ENCODE measurements at regions not wholly inside any gene's neighbourhood (a gene's known extent, or its start where the extent isn't known, plus 50 kb on each side); places are given as distances from the start of the nearest gene placed in this dataset.

GRCh38 chr6:40642190-40642589 is 55.0 kb upstream of the LRFN2 start:
- H3K4me1 ChIP-seq (ENCODE audit: insufficient read depth, low read length) = no peaks in the 10 kb centered on the region
- H3K9me3 ChIP-seq (ENCODE audit: insufficient read depth, low read depth, low read length) = no peaks in the 10 kb centered on the region
- H3K27me3 ChIP-seq (ENCODE audit: insufficient read depth, low read length) = no peaks in the 10 kb centered on the region
- H3K27ac ChIP-seq (ENCODE audit: low read depth, low read length) = no peak overlapping the region
- H3K4me3 ChIP-seq (ENCODE audit: low read length) = no peak overlapping the region
- no peak overlapping the region for H3K9ac ChIP-seq (ENCODE audit: low read depth, low read length)
- H3K36me3 ChIP-seq (ENCODE audit: insufficient read depth, low read length) = no peaks in the 10 kb centered on the region
- 93% methylated on average over 5 of the region's 5 CpGs for WGBS

- Histone ChIP-seq H3K4me1 (ENCODE audit: insufficient read depth, low read length) (no peaks in the 10 kb centered on the region), H3K27me3 (ENCODE audit: insufficient read depth, low read length) (no peaks in the 10 kb centered on the region), H3K36me3 (ENCODE audit: insufficient read depth, low read length) (no peaks in the 10 kb centered on the region), H3K9me3 (ENCODE audit: insufficient read depth, low read depth, low read length) (no peaks in the 10 kb centered on the region), H3K27ac (ENCODE audit: low read depth, low read length) (no peak overlapping the region), H3K9ac (ENCODE audit: low read depth, low read length) (no peak overlapping the region), H3K4me3 (ENCODE audit: low read length) (no peak overlapping the region)
- 77% methylated on average over 16 of the region's 16 CpGs for WGBS
Observed at GRCh38 chr6:40640599-40641227, 53.5 kb upstream of the LRFN2 start.
